ENCODE measurements at regions not wholly inside any gene's neighbourhood (a gene's known extent, or its start where the extent isn't known, plus 50 kb on each side); places are given as distances from the start of the nearest gene placed in this dataset.

- Histone ChIP-seq H2BK15ac (ENCODE audit: low read depth, low read length) (no peak overlapping the region), H3K9me3 (ENCODE audit: control insufficient read depth, low read depth, low read length) (no peaks in the 10 kb centered on the region), H2BK12ac (ENCODE audit: insufficient read length, low read depth, low read length) (no peak overlapping the region), H3K9ac (ENCODE audit: extremely low read depth, insufficient read length, low read length) (no peak overlapping the region), H2AK5ac (ENCODE audit: insufficient read length, low read length) (no peak overlapping the region), H2BK20ac (ENCODE audit: low read depth, low read length, poor library complexity, severe bottlenecking) (no peak overlapping the region), H2BK5ac (ENCODE audit: insufficient read length, low read length) (no peak overlapping the region), H4K20me1 (ENCODE audit: control insufficient read depth, insufficient read depth, insufficient read length) (no peaks in the 10 kb centered on the region), H3T11ph (ENCODE audit: low read length) (no peak overlapping the region), H3K27me3 (ENCODE audit: insufficient read depth, low read length) (no peaks in the 10 kb centered on the region), H3K56ac (ENCODE audit: insufficient read length, low read depth, low read length) (no peak overlapping the region), H4K91ac (ENCODE audit: insufficient read length, low read depth, low read length) (no peak overlapping the region), H4K8ac (replicated peaks; ENCODE audit: insufficient read length, low read depth, low read length) (no peak overlapping the region), H3K23ac (ENCODE audit: insufficient read length, low read depth, low read length) (no peak overlapping the region), H3K18ac (ENCODE audit: insufficient read length, low read depth, low read length) (no peak overlapping the region), H2AFZ (ENCODE audit: low read length) (no peak overlapping the region), H3K27ac (ENCODE audit: insufficient read length, low read depth, low read length) (no peak overlapping the region), H3K4ac (ENCODE audit: low read depth, low read length) (no peak overlapping the region), H3K4me1 (ENCODE audit: insufficient read depth, low read length) (no peaks in the 10 kb centered on the region), H3K4me2 (ENCODE audit: insufficient read depth, insufficient read length, low read length) (no peak overlapping the region), H3K14ac (ENCODE audit: insufficient read depth, low read length) (no peak overlapping the region), H4K5ac (ENCODE audit: insufficient read length, low read depth, low read length) (no peak overlapping the region), H2BK120ac (ENCODE audit: low read depth, low read length, poor library complexity, severe bottlenecking) (no peak overlapping the region), H3K79me2 (ENCODE audit: insufficient read depth, low read length) (no peaks in the 10 kb centered on the region), H3K79me1 (ENCODE audit: insufficient read depth, low read depth, low read length, poor library complexity, severe bottlenecking) (no peaks in the 10 kb centered on the region), H3K23me2 (ENCODE audit: insufficient read length, low read depth, low read length, poor library complexity, severe bottlenecking) (no peaks in the 10 kb centered on the region)
- Mint-ChIP-seq H3K27ac (no peak overlapping the region), H3K36me3 (ENCODE audit: insufficient read depth in 1 of 3, low read depth in 3 of 3) (peaks cover 0 to 2% (median under 1%) of the 10 kb centered on the region in 3 experiments; a peak in 2 of 7 replicates), H3K9me3 (peaks cover 2 to 5% of the 10 kb centered on the region in 2 experiments; a peak in 4 of 5 replicates), H3K4me3 (no peak overlapping the region), H3K4me1 (no peaks in the 10 kb centered on the region), H3K27me3 (ENCODE audit: low read depth) (peaks cover 1% of the 10 kb centered on the region; the same call in 1 of the 2 replicates)
- TF ChIP-seq CTCF (conservative IDR thresholded peaks at IDR 0.05) = no peak
- no CpG with 5 or more reads among the region's 2 CpGs for WGBS (ENCODE audit: extremely low coverage, insufficient read length, low lambda C conversion rate)
- no peak for DNase-seq
Measured at GRCh38 chr12:46926526-46926925, 100.7 kb upstream of the SLC38A4 start.

All from H9 (cell line).